ENCODE measurements at regions not wholly inside any gene's neighbourhood (a gene's known extent, or its start where the extent isn't known, plus 50 kb on each side); places are given as distances from the start of the nearest gene placed in this dataset.

- ATAC-seq, result no peak
- WGBS, 2 donors (ENCODE audit: low coverage in 1 of 2), result 95% methylated on average over 4 of the region's 4 CpGs; no CpG with 5 or more reads in 1 of the 2 donors
These were observed 58.1 kb downstream of the KLF4 start for GRCh38 chr9:107431461-107431860.

GRCh38 chr9:107430071-107430470 is 59.5 kb downstream of the KLF4 start:
- Histone ChIP-seq H3K4me1 (peaks cover 0 to 9% (median 0%) of the 10 kb centered on the region in 3 donors), H3K4me3 (no peak overlapping the region), H3K27ac (no peak overlapping the region), H3K36me3 (no peaks in the 10 kb centered on the region), H3K9me3 (no peaks in the 10 kb centered on the region), H3K27me3 (no peaks in the 10 kb centered on the region)
- 70 to 86% methylated on average over 2 to 6 of the region's 7 CpGs for WGBS, 2 donors (ENCODE audit: low coverage in 1 of 2)
- no peak for ATAC-seq
- no peak for TF ChIP-seq CTCF (IDR thresholded peaks at IDR 0.05)
- no peak for TF ChIP-seq EP300 (IDR thresholded peaks at IDR 0.05)
- TF ChIP-seq POLR2A (IDR thresholded peaks at IDR 0.05), result no peak
- no peak for TF ChIP-seq POLR2AphosphoS5 (IDR thresholded peaks at IDR 0.05)

More at GRCh38 chr9:107431461-107431860, 58.1 kb downstream of the KLF4 start:
- H3K27me3 ChIP-seq, result no peaks in the 10 kb centered on the region
- no peaks in the 10 kb centered on the region for H3K36me3 ChIP-seq
- no peak overlapping the region for H3K27ac ChIP-seq
- TF ChIP-seq CTCF (IDR thresholded peaks at IDR 0.05) (no peak), EP300 (IDR thresholded peaks at IDR 0.05) (no peak), POLR2A (IDR thresholded peaks at IDR 0.05) (no peak), POLR2AphosphoS5 (IDR thresholded peaks at IDR 0.05) (no peak)
- no peaks in the 10 kb centered on the region for H3K9me3 ChIP-seq
- H3K4me1 ChIP-seq, result no peaks in the 10 kb centered on the region
- no peak overlapping the region for H3K4me3 ChIP-seq

GRCh38 chr9:107426126-107426525 is 63.4 kb downstream of the KLF4 start:
- no peak overlapping the region for H3K4me3 ChIP-seq
- H3K27me3 ChIP-seq, result no peaks in the 10 kb centered on the region
- ATAC-seq, result no peak
- peak overlapping the region in 2 of 4 donors; percentile 69 to 78 for H3K27ac ChIP-seq
- no peaks in the 10 kb centered on the region for H3K36me3 ChIP-seq
- no peaks in the 10 kb centered on the region for H3K9me3 ChIP-seq
- TF ChIP-seq CTCF (IDR thresholded peaks at IDR 0.05) (no peak), EP300 (IDR thresholded peaks at IDR 0.05) (no peak), POLR2AphosphoS5 (IDR thresholded peaks at IDR 0.05) (no peak), POLR2A (IDR thresholded peaks at IDR 0.05) (no peak)
- WGBS, 2 donors (ENCODE audit: low coverage in 1 of 2), result 75 to 87% methylated on average over 4 to 10 of the region's 10 CpGs
- H3K4me1 ChIP-seq, result peaks cover 0 to 33% (median 5%) of the 10 kb centered on the region in 3 donors

GRCh38 chr9:107425101-107426025 is 64.2 kb downstream of the KLF4 start:
- TF ChIP-seq EP300 (IDR thresholded peaks at IDR 0.05) (no peak), POLR2A (IDR thresholded peaks at IDR 0.05) (no peak), CTCF (IDR thresholded peaks at IDR 0.05) (peak; percentile 84 to 96 (median 90)), POLR2AphosphoS5 (IDR thresholded peaks at IDR 0.05) (peak; percentile 75)
- WGBS, 2 donors (ENCODE audit: low coverage in 1 of 2), result 95% methylated on average over 4 to 7 of the region's 47 CpGs
- H3K27me3 ChIP-seq, result no peaks in the 10 kb centered on the region
- no peaks in the 10 kb centered on the region for H3K9me3 ChIP-seq
- H3K36me3 ChIP-seq, result no peaks in the 10 kb centered on the region
- peaks cover 0 to 33% (median 5%) of the 10 kb centered on the region in 3 donors for H3K4me1 ChIP-seq
- peak overlapping the region in 3 of 4 donors; percentile 69 to 78 (median 72) for H3K27ac ChIP-seq
- peak; percentile 96 for ATAC-seq
- peak overlapping the region in 1 of 2 donors; percentile 37 for H3K4me3 ChIP-seq
